H1 (cell line): ENCODE measurements at regions not wholly inside any gene's neighbourhood (a gene's known extent, or its start where the extent isn't known, plus 50 kb on each side); places are given as distances from the start of the nearest gene placed in this dataset.

Source experiments
- CTCF ChIA-PET: fragments of 300-600 bp; sonication (Branson Sonifier 250); formaldehyde crosslinking; loops from one replicate; lab custom pipeline; 2021; ENCODE audit not compliant: partially characterized antibody; lab: Charles Lee
- POLR2A ChIA-PET: fragments of 300-600 bp; sonication (Branson Sonifier 250); formaldehyde crosslinking; loops from one replicate; lab custom pipeline; 2021; ENCODE audit warnings: inconsistent platforms; ENCODE audit not compliant: partially characterized antibody; lab: Charles Lee
- DNase-seq, 2 experiments: peaks; one replicate each; pipeline versions ENCODE4 v3.0.0 to v3.0.0-alpha.2; 2010 to 2022; ENCODE audit warnings: low spot score in 2 of 2, low read depth in 1 of 2, mixed read lengths in 1 of 2
- FAIRE-seq: peaks from 2 replicates; lab custom pipeline; 2011; peaks lifted over from hg19 to GRCh38; lab: Jason Lieb, UNC
- H2AFZ ChIP-seq: 2 replicates; pipeline ENCODE4 v1.8.1; 2012; ENCODE audit warnings: low read length, inconsistent platforms
- H2AK5ac ChIP-seq: 2 replicates; pipeline ENCODE4 v1.6.1; 2013; ENCODE audit warnings: low read depth, low read length
- H2BK120ac ChIP-seq: replicated peaks from 2 replicates; pipeline ENCODE3; 2013; ENCODE audit warnings: low read depth, low read length, inconsistent platforms
- H2BK12ac ChIP-seq: 2 replicates; pipeline ENCODE4 v1.6.1; 2013; ENCODE audit warnings: low read depth, low read length
- H2BK15ac ChIP-seq: 2 replicates; pipeline ENCODE4 v1.6.1; 2013; ENCODE audit warnings: low read length
- H2BK20ac ChIP-seq: 2 replicates; pipeline ENCODE4 v1.6.1; 2013; ENCODE audit warnings: low read length
- H2BK5ac ChIP-seq: 2 replicates; pipeline ENCODE4 v1.6.1; 2013; ENCODE audit warnings: low read depth, low read length
- H3K14ac ChIP-seq: 2 replicates; pipeline ENCODE4 v1.6.1; 2013; ENCODE audit warnings: inconsistent platforms; ENCODE audit not compliant: insufficient read length
- H3K18ac ChIP-seq: 2 replicates; pipeline ENCODE4 v1.6.1; 2013; ENCODE audit warnings: low read length; ENCODE audit errors: extremely low read depth
- H3K23ac ChIP-seq: 2 replicates; pipeline ENCODE4 v1.6.1; 2013; ENCODE audit warnings: inconsistent platforms; ENCODE audit not compliant: insufficient read length
- H3K23me2 ChIP-seq: 2 replicates; pipeline ENCODE4 v1.6.1; 2013; ENCODE audit warnings: low read depth, low read length
- H3K27ac ChIP-seq: 2 replicates; pipeline ENCODE4 v1.6.1; 2011; ENCODE audit warnings: low read depth, low read length, inconsistent platforms
- H3K27me3 ChIP-seq, 4 experiments: replicated peaks in 1 of 4; 1 replicate in 1 of 4; 2 replicates in 3 of 4; pipeline versions ENCODE4 v1.6.1 to v1.8.1; 2011 to 2013; ENCODE audit warnings: low read length in 3 of 4, mild to moderate bottlenecking in 3 of 4, inconsistent platforms in 2 of 4, mixed read lengths in 2 of 4, moderate library complexity in 1 of 4; ENCODE audit not compliant: control insufficient read depth in 3 of 4, insufficient read depth in 3 of 4; ENCODE audit errors: extremely low read depth in 1 of 4
- H3K36me3 ChIP-seq, 4 experiments: 2 replicates each; pipeline versions ENCODE4 v1.6.1 to v1.8.1; 2011 to 2013; ENCODE audit warnings: mild to moderate bottlenecking in 4 of 4, low read length in 3 of 4, moderate library complexity in 2 of 4, control low read depth in 1 of 4, inconsistent platforms in 1 of 4; ENCODE audit not compliant: insufficient read depth in 4 of 4, control insufficient read depth in 2 of 4
- H3K4ac ChIP-seq: replicated peaks from 2 replicates; pipeline ENCODE3; 2013; ENCODE audit warnings: low read length, low read depth, mixed read lengths, inconsistent platforms; ENCODE audit not compliant: insufficient read length
- H3K4me1 ChIP-seq, 4 experiments: replicated peaks in 1 of 4; 1 replicate in 1 of 4; 2 replicates in 3 of 4; pipeline versions ENCODE4 v1.6.1 to v1.8.1; 2011 to 2013; ENCODE audit warnings: low read length in 3 of 4, inconsistent platforms in 2 of 4, mixed read lengths in 1 of 4; ENCODE audit not compliant: insufficient read depth in 4 of 4, control insufficient read depth in 3 of 4
- H3K4me2 ChIP-seq, 2 experiments: 2 replicates each; pipeline versions ENCODE4 v1.6.1 to v1.8.1; 2011 to 2013; ENCODE audit warnings: low read depth in 2 of 2, low read length in 2 of 2, control low read depth in 1 of 2, inconsistent platforms in 1 of 2, mild to moderate bottlenecking in 1 of 2; ENCODE audit not compliant: insufficient read depth in 1 of 2
- H3K4me3 ChIP-seq, 4 experiments: fragments of 200-600, 300-600 bp in 1 of 4; sonication (generic), shearing (Covaris generic), sonication (Bioruptor Twin) in 1 of 4; 2 replicates each; pipeline versions ENCODE4 v1.5.1 to v1.8.1; 2011 to 2016; ENCODE audit warnings: low read length in 4 of 4, low read depth in 3 of 4, control low read depth in 2 of 4, inconsistent platforms in 2 of 4, mild to moderate bottlenecking in 2 of 4, mixed read lengths in 1 of 4, moderate library complexity in 1 of 4; ENCODE audit not compliant: insufficient read depth in 2 of 4; ENCODE audit errors: extremely low read depth in 1 of 4
- H3K56ac ChIP-seq: replicated peaks from 2 replicates; pipeline ENCODE3; 2013; ENCODE audit warnings: low read depth, mild to moderate bottlenecking, mixed read lengths, low read length, inconsistent platforms; ENCODE audit not compliant: insufficient read length
- H3K79me1 ChIP-seq: 2 replicates; pipeline ENCODE4 v1.6.1; 2013; ENCODE audit warnings: low read depth, low read length, control low read depth
- H3K79me2 ChIP-seq, 2 experiments: 2 replicates each; pipeline versions ENCODE4 v1.6.1 to v1.8.1; 2012 to 2013; ENCODE audit warnings: low read length in 2 of 2, mild to moderate bottlenecking in 2 of 2, inconsistent platforms in 1 of 2; ENCODE audit not compliant: insufficient read depth in 2 of 2, control insufficient read depth in 1 of 2
- H3K9ac ChIP-seq, 4 experiments: replicated peaks in 1 of 4; 1 replicate in 1 of 4; 2 replicates in 3 of 4; pipeline versions ENCODE4 v1.6.1 to v1.8.1; 2011 to 2013; ENCODE audit warnings: low read depth in 3 of 4, low read length in 3 of 4, control low read depth in 2 of 4, mild to moderate bottlenecking in 2 of 4, moderate library complexity in 2 of 4, inconsistent platforms in 1 of 4; ENCODE audit errors: extremely low read depth in 1 of 4
- H3K9me3 ChIP-seq, 2 experiments: 2 replicates each; pipeline versions ENCODE4 v1.6.1 to v1.8.1; 2012 to 2013; ENCODE audit warnings: mild to moderate bottlenecking in 2 of 2, moderate library complexity in 2 of 2, control low read depth in 1 of 2, inconsistent platforms in 1 of 2, low read depth in 1 of 2, low read length in 1 of 2, mixed read lengths in 1 of 2; ENCODE audit not compliant: insufficient read depth in 2 of 2
- H4K20me1 ChIP-seq, 2 experiments: replicated peaks in 1 of 2; 2 replicates each; pipeline versions ENCODE3 to v1.8.1; 2011 to 2013; ENCODE audit warnings: inconsistent platforms in 2 of 2, low read length in 2 of 2, mild to moderate bottlenecking in 1 of 2; ENCODE audit not compliant: insufficient read depth in 2 of 2, control insufficient read depth in 1 of 2
- H4K5ac ChIP-seq: 2 replicates; pipeline ENCODE4 v1.6.1; 2013; ENCODE audit warnings: low read length, low read depth, mixed read lengths, inconsistent platforms; ENCODE audit not compliant: insufficient read length
- H4K8ac ChIP-seq: 2 replicates; pipeline ENCODE4 v1.8.0; 2013; ENCODE audit warnings: mild to moderate bottlenecking, moderate library complexity, low read length, inconsistent platforms; ENCODE audit not compliant: insufficient read depth; ENCODE audit errors: extremely low read depth
- H4K91ac ChIP-seq: replicated peaks from 2 replicates; pipeline ENCODE3; 2013; ENCODE audit warnings: low read length, mixed read lengths, inconsistent platforms; ENCODE audit not compliant: insufficient read length
- CTBP2 ChIP-seq: IDR thresholded peaks from 2 replicates; pipeline ENCODE4 v1.7.0; 2011; ENCODE audit warnings: borderline replicate concordance, mild to moderate bottlenecking, moderate library complexity, mixed read lengths, low read length; ENCODE audit not compliant: insufficient read depth, insufficient read length
- GABPA ChIP-seq: IDR thresholded peaks from 2 replicates; pipeline ENCODE4 v1.6.1; 2011; ENCODE audit warnings: mild to moderate bottlenecking, low read length, moderate library complexity, borderline replicate concordance; ENCODE audit not compliant: insufficient read depth
- RAD21 ChIP-seq, 2 experiments: IDR thresholded peaks in 1 of 2; conservative IDR thresholded peaks in 1 of 2; 2 replicates each; pipeline ENCODE4 v1.6.1; 2011; ENCODE audit warnings: low read depth in 2 of 2, low read length in 2 of 2, improper control_type of control experiment in 1 of 2, inconsistent platforms in 1 of 2, mild to moderate bottlenecking in 1 of 2, moderate library complexity in 1 of 2
- RFX5 ChIP-seq: IDR thresholded peaks from 2 replicates; pipeline ENCODE4 v1.6.1; 2011; ENCODE audit warnings: low read depth, low read length, improper control_type of control experiment, borderline replicate concordance
- TAF1 ChIP-seq: IDR thresholded peaks from 2 replicates; pipeline ENCODE4 v1.6.1; 2011; ENCODE audit warnings: mild to moderate bottlenecking, low read depth, low read length
- YY1 ChIP-seq: IDR thresholded peaks from 2 replicates; pipeline ENCODE4 v1.6.1; 2011; ENCODE audit warnings: low read depth, mild to moderate bottlenecking, low read length
- WGBS, 2 experiments: shearing (Covaris generic) in 1 of 2; methylation state at CpG; one replicate each; pipeline versions ENCODE4 v1.1.6 to v1.1.7; 2013 to 2015; ENCODE audit warnings: low lambda C conversion rate in 2 of 2, mixed read lengths in 2 of 2, inconsistent platforms in 1 of 2, low coverage in 1 of 2, missing lambda C conversion rate in 1 of 2; ENCODE audit not compliant: insufficient replicate concordance in 2 of 2, insufficient coverage in 1 of 2, insufficient read length in 1 of 2; ENCODE audit errors: extremely low coverage in 1 of 2, missing lambda C conversion rate in 1 of 2; 5-methylcytosine and 5-hydroxymethylcytosine counted together
- TF ChIP-seq, protein P1 (sequence below), 3 experiments: IDR thresholded peaks; 1 replicate in 2 of 3; 2 replicates in 1 of 3; pipeline versions ENCODE4 v1.5.1 to v1.6.1; 2011; ENCODE audit warnings: low read length in 3 of 3, mild to moderate bottlenecking in 3 of 3, inconsistent platforms in 2 of 3, low read depth in 1 of 3, moderate library complexity in 1 of 3; ENCODE audit not compliant: insufficient read depth in 1 of 3; ENCODE audit errors: control extremely low read depth in 1 of 3

DNA sequence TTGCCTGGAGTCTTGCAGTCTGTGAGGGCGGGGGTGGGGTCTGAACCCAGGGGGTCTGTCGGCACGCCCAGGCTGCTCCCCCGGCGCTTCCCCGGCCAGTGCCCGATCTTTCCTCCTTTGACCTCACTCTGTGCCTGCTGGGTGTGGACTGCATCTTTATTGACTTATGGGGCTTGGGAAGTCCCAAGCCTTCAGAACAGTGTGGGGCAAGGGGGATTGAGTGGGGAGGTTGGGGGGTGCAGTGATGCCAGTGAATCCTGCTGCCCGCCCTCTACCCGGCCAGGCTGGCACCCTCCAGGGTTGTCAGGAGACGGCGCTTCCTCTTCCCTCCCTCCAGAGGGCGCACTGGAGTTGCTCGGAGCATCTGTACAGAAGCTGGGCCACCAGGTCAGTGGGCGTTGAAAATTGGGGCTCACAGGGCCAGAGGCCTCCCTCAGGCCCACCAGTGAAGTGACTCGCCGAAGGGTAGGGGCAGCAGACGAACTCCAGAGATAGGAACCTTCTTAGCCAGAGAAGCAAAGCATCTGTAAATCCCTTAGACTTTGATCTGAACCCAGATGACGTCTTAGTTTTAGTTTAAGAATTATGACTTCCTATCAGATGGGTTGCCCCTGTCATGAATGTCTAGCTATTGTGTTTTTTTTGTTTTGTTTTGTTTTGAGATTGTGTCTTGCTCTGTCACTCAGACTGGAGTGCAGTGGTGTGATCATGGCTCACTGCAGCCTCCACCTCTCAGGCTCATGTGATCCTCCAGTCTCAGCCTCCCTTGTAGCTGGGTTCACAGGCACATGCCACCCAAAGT is 184.8 kb upstream of the CIBAR2 start:
- no peak for FAIRE-seq
- Histone ChIP-seq H3K4ac (no peak overlapping the region), H3K36me3 (no peaks in the 10 kb centered on the region), H2AK5ac (peak overlapping the region; percentile 66; the same call in 1 of the 2 replicates), H2BK15ac (no peak overlapping the region), H3K14ac (no peak overlapping the region), H3K4me2 (no peak overlapping the region), H3K27me3 (no peaks in the 10 kb centered on the region; a peak in 1 of 7 replicates), H3K18ac (no peak overlapping the region), H4K20me1 (peaks cover 1 to 8% of the 10 kb centered on the region in 2 experiments), H4K8ac (no peak overlapping the region), H3K23ac (no peak overlapping the region), H2BK5ac (no peak overlapping the region), H3K9me3 (no peaks in the 10 kb centered on the region), H3K56ac (no peak overlapping the region), H3K79me2 (no peaks in the 10 kb centered on the region), H3K23me2 (0 out of 2 replicates have a peak, but pooled peaks cover 1% of the 10 kb centered on the region), H2BK20ac (no peak overlapping the region), H3K4me1 (no peaks in the 10 kb centered on the region), H2BK12ac (no peak overlapping the region), H3K9ac (no peak overlapping the region), H4K91ac (no peak overlapping the region), H2BK120ac (no peak overlapping the region), H4K5ac (no peak overlapping the region), H3K79me1 (no peaks in the 10 kb centered on the region), H2AFZ (no peak overlapping the region), H3K27ac (no peak overlapping the region), H3K4me3 (no peak overlapping the region)
- 67% methylated on average over 10 of the region's 18 CpGs; no CpG with 5 or more reads in 1 of the 2 experiments for WGBS, 2 experiments
- no peak for TF ChIP-seq RFX5
- no peak for TF ChIP-seq TAF1
- TF ChIP-seq GABPA = peak; percentile 29; the same call in 1 of the 2 replicates
- no peak for TF ChIP-seq CTBP2
- TF ChIP-seq, protein P1, sequence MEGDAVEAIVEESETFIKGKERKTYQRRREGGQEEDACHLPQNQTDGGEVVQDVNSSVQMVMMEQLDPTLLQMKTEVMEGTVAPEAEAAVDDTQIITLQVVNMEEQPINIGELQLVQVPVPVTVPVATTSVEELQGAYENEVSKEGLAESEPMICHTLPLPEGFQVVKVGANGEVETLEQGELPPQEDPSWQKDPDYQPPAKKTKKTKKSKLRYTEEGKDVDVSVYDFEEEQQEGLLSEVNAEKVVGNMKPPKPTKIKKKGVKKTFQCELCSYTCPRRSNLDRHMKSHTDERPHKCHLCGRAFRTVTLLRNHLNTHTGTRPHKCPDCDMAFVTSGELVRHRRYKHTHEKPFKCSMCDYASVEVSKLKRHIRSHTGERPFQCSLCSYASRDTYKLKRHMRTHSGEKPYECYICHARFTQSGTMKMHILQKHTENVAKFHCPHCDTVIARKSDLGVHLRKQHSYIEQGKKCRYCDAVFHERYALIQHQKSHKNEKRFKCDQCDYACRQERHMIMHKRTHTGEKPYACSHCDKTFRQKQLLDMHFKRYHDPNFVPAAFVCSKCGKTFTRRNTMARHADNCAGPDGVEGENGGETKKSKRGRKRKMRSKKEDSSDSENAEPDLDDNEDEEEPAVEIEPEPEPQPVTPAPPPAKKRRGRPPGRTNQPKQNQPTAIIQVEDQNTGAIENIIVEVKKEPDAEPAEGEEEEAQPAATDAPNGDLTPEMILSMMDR (IDR thresholded peaks at IDR 0.05; ENCODE audit: control extremely low read depth in 1 of 3, insufficient read depth in 1 of 3, low read depth in 1 of 3, low read length in 3 of 3) = peak; percentile 91 to 93 (median 91)
- TF ChIP-seq YY1 = 0 out of 2 replicates have a peak, but pooled peaks have one; percentile 35
- TF ChIP-seq RAD21 (IDR thresholded peaks at IDR 0.05 in 1 of 2, conservative IDR thresholded peaks at IDR 0.05 in 1 of 2; ENCODE audit: low read depth in 2 of 2, low read length in 2 of 2) = peak; percentile 49 to 68; a peak in 3 of 4 replicates
- peak in 1 of 2 experiments; percentile 87 for DNase-seq
- ChIA-PET CTCF (interaction anchor here (0.6 to 15.8 kb wide), 54 partner anchors 11 to 606 kb away, joined by 3 to 165 read pairs (median 4); no protein-coding TSS in a partner anchor), POLR2A (interaction anchor here (0.6 kb wide), 1 partner anchor 15 kb away, joined by 3 read pairs; no protein-coding TSS in a partner anchor)
